B cell (primary cell): ENCODE measurements at regions not wholly inside any gene's neighbourhood (a gene's known extent, or its start where the extent isn't known, plus 50 kb on each side); places are given as distances from the start of the nearest gene placed in this dataset.

ENCODE experiments used
- ATAC-seq: fragments of 200-7000 bp; cut with Tn5 transposase; one replicate; pipeline ENCODE4 v1.10.0; 2021; ENCODE audit warnings: low read depth, mild to moderate bottlenecking, moderate number of reproducible peaks, moderate library complexity
- CTCF ChIA-PET: fragments of 350-600 bp; sonication (Branson Sonifier 250); formaldehyde crosslinking; loops from one replicate; lab custom pipeline; 2021; ENCODE audit warnings: antibody characterized with exemption, inconsistent platforms; lab: Charles Lee
- POLR2A ChIA-PET: fragments of 350-600 bp; sonication (Branson Sonifier 250); formaldehyde crosslinking; loops from one replicate; lab custom pipeline; 2021; ENCODE audit warnings: antibody characterized with exemption; lab: Charles Lee
- DNase-seq: peaks from one replicate; pipeline ENCODE4 v3.0.0; 2013
- H2AFZ ChIP-seq: 2 replicates; pipeline ENCODE4 v1.6.1; 2012; ENCODE audit warnings: mild to moderate bottlenecking, low read depth, low read length; ENCODE audit not compliant: insufficient read depth, poor library complexity, severe bottlenecking
- H3K27ac ChIP-seq, 2 donors: 1 replicate in 1 of 2; 2 replicates in 1 of 2; pipeline ENCODE4 v1.5.1; 2012 to 2013; ENCODE audit warnings: low read length in 2 of 2, mild to moderate bottlenecking in 2 of 2, moderate library complexity in 1 of 2
- H3K27me3 ChIP-seq, 4 experiments: fragments of 200-600 bp in 1 of 4; sonication (generic) in 1 of 4; replicated peaks in 1 of 4; 1 replicate in 2 of 4; 2 replicates in 2 of 4; pipeline versions ENCODE4 v1.6.1 to v1.7.0; 2013 to 2016; ENCODE audit warnings: low read length in 3 of 4, mild to moderate bottlenecking in 2 of 4, mixed read lengths in 1 of 4, moderate library complexity in 1 of 4; ENCODE audit not compliant: insufficient read depth in 4 of 4, control insufficient read depth in 3 of 4; ENCODE audit errors: control extremely low read depth in 1 of 4
- H3K36me3 ChIP-seq, 2 experiments: replicated peaks in 1 of 2; 1 replicate in 1 of 2; 2 replicates in 1 of 2; pipeline versions ENCODE4 v1.6.1 to v1.7.1; 2013; ENCODE audit warnings: low read length in 1 of 2; ENCODE audit not compliant: insufficient read depth in 2 of 2, control insufficient read depth in 1 of 2; ENCODE audit errors: control extremely low read depth in 1 of 2, extremely low read depth in 1 of 2
- H3K4me1 ChIP-seq, 2 donors: fragments of 200-600 bp in 1 of 2; sonication (generic) in 1 of 2; 1 replicate in 1 of 2; 2 replicates in 1 of 2; pipeline versions ENCODE4 v1.5.1 to v1.6.1; 2013 to 2017; ENCODE audit warnings: low read length in 2 of 2; ENCODE audit not compliant: control insufficient read depth in 2 of 2, insufficient read depth in 2 of 2
- H3K4me2 ChIP-seq: replicated peaks from 2 replicates; pipeline ENCODE3; 2012; ENCODE audit warnings: mild to moderate bottlenecking, low read depth, low read length; ENCODE audit not compliant: poor library complexity, severe bottlenecking
- H3K4me3 ChIP-seq, 5 experiments: fragments of 200-600 bp in 1 of 5; sonication (generic) in 1 of 5; 1 replicate in 3 of 5; 2 replicates in 2 of 5; pipeline versions ENCODE4 v1.5.1 to v1.7.0; 2011 to 2016; ENCODE audit warnings: low read length in 4 of 5, mild to moderate bottlenecking in 4 of 5, low read depth in 2 of 5, control low read depth in 1 of 5, moderate library complexity in 1 of 5; ENCODE audit not compliant: insufficient read depth in 1 of 5; ENCODE audit errors: control extremely low read depth in 1 of 5, extremely low read depth in 1 of 5
- H3K79me2 ChIP-seq: fragments of 200-600 bp; sonication (generic); one replicate; pipeline ENCODE4 v1.6.0; 2016; ENCODE audit warnings: low read length; ENCODE audit not compliant: control insufficient read depth, insufficient read depth
- H3K9ac ChIP-seq: fragments of 200-600 bp; sonication (generic); 2 replicates; pipeline ENCODE4 v1.6.1; 2017; ENCODE audit warnings: mild to moderate bottlenecking, low read length, moderate library complexity
- H3K9me3 ChIP-seq, 3 donors: one replicate each; pipeline versions ENCODE4 v1.6.1 to v1.7.1; 2013; ENCODE audit warnings: low read length in 2 of 3; ENCODE audit not compliant: control insufficient read depth in 2 of 3, insufficient read depth in 1 of 3; ENCODE audit errors: control extremely low read depth in 1 of 3
- H4K20me1 ChIP-seq: 2 replicates; pipeline ENCODE4 v1.6.0; 2012; ENCODE audit warnings: mild to moderate bottlenecking, low read length; ENCODE audit not compliant: insufficient read depth, control insufficient read depth, poor library complexity, severe bottlenecking
- H3K27ac Mint-ChIP-seq: one replicate; pipeline ENCODE4 v1.8.0; 2021; ENCODE audit warnings: mixed read lengths
- H3K27me3 Mint-ChIP-seq: one replicate; pipeline ENCODE4 v1.8.0; 2021; ENCODE audit warnings: mixed read lengths
- H3K4me1 Mint-ChIP-seq: one replicate; pipeline ENCODE4 v1.8.0; 2021; ENCODE audit warnings: mixed read lengths
- H3K4me3 Mint-ChIP-seq: one replicate; pipeline ENCODE4 v1.8.0; 2021; ENCODE audit warnings: mixed read lengths
- H3K9me3 Mint-ChIP-seq: one replicate; pipeline ENCODE4 v1.8.0; 2022; ENCODE audit warnings: mixed read lengths; ENCODE audit not compliant: insufficient read depth
- EZH2 ChIP-seq: IDR thresholded peaks from 2 replicates; pipeline ENCODE4 v1.6.1; 2012; ENCODE audit warnings: borderline replicate concordance, low read depth, mild to moderate bottlenecking, moderate library complexity, low read length; ENCODE audit not compliant: insufficient read depth, poor library complexity, severe bottlenecking
- WGBS: methylation state at CpG from one replicate; pipeline ENCODE4 v1.1.5; 2013; ENCODE audit warnings: missing lambda C conversion rate; ENCODE audit not compliant: insufficient coverage; 5-methylcytosine and 5-hydroxymethylcytosine counted together
- intact Hi-C: fragments of 100-400 bp; cut with micrococcal nuclease; formaldehyde crosslinking; loops from one replicate; pipeline ENCODE4 v1.10.0; 2022
- TF ChIP-seq, protein P1 (sequence below): fragments of 200-600 bp; IDR thresholded peaks from one replicate; pipeline ENCODE4 v1.8.0; 2022; ENCODE audit warnings: antibody characterized with exemption, mild to moderate bottlenecking

DNA sequence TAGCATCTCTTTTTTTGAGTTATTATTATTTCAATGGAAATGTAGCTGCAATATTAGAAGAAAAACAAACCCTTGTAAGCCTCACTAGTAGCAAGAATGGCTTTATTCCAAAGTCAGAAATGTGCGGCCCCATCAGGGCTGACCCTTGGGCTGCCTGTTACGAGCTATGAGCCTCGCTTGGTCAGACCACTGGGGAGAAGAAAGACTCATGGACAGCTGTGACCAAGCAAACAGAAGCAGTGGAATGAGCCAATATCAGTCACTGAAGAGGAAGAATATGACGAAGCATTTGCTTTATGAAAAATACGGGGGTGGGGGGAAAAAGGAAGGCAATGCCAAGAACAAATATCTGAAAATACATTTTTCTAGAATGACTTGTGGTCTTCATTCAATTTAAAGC lies 504.5 kb downstream of the LMO4 start:
- H3K27ac Mint-ChIP-seq: no peak overlapping the region
- POLR2A ChIA-PET: no interaction called here

DNA sequence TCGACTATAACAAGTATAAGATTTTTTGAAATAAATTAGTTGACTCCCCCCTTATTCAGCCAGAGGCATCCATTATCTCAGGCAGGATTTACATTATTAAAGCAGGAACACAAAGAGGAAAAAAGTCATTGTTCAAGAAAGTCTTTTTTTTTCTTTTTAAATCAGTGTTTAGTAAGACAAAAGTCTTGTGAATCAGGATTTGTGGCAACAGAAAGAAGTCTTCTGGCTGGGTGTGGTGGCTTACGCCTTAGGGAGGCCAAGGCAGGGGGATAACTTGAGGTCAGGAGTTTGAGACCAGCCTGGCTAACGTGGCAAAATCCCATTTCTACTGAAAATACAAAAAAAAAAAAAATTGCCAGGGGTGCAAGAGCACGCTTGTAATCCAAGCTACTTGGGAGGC lies 505.5 kb downstream of the LMO4 start:
- H3K27ac ChIP-seq: no peak overlapping the region
- no peak overlapping the region for H3K4me2 ChIP-seq
- CTCF ChIA-PET: no interaction called here
- H2AFZ ChIP-seq: no peak overlapping the region
- TF ChIP-seq, protein P1, sequence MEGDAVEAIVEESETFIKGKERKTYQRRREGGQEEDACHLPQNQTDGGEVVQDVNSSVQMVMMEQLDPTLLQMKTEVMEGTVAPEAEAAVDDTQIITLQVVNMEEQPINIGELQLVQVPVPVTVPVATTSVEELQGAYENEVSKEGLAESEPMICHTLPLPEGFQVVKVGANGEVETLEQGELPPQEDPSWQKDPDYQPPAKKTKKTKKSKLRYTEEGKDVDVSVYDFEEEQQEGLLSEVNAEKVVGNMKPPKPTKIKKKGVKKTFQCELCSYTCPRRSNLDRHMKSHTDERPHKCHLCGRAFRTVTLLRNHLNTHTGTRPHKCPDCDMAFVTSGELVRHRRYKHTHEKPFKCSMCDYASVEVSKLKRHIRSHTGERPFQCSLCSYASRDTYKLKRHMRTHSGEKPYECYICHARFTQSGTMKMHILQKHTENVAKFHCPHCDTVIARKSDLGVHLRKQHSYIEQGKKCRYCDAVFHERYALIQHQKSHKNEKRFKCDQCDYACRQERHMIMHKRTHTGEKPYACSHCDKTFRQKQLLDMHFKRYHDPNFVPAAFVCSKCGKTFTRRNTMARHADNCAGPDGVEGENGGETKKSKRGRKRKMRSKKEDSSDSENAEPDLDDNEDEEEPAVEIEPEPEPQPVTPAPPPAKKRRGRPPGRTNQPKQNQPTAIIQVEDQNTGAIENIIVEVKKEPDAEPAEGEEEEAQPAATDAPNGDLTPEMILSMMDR: no peak
- no peak for TF ChIP-seq EZH2
- H3K9ac ChIP-seq: no peak overlapping the region
- intact Hi-C loops: no loop called here
- H3K9me3 ChIP-seq: no peaks in the 10 kb centered on the region
- Mint-ChIP-seq H3K27me3 (no peaks in the 10 kb centered on the region), H3K4me1 (peaks cover 32% of the 10 kb centered on the region), H3K27ac (no peak overlapping the region), H3K9me3 (no peaks in the 10 kb centered on the region), H3K4me3 (no peak overlapping the region)
- H3K36me3 ChIP-seq: no peaks in the 10 kb centered on the region
- no peaks in the 10 kb centered on the region for H3K27me3 ChIP-seq
- ATAC-seq (no peak), DNase-seq (no peak)
- no peaks in the 10 kb centered on the region for H3K79me2 ChIP-seq
- no peak overlapping the region for H3K4me3 ChIP-seq
- peaks cover 6 to 19% of the 10 kb centered on the region in 2 donors for H3K4me1 ChIP-seq
- WGBS: no CpG with 5 or more reads among the region's 4 CpGs
- POLR2A ChIA-PET: no interaction called here
- no peaks in the 10 kb centered on the region for H4K20me1 ChIP-seq

More for the DNA sequence above, 504.5 kb downstream of the LMO4 start:
- no peak overlapping the region for H3K9ac ChIP-seq
- no peak overlapping the region for H3K4me2 ChIP-seq
- peaks cover 6 to 19% of the 10 kb centered on the region in 2 donors for H3K4me1 ChIP-seq
- H3K4me3 ChIP-seq: no peak overlapping the region
- H2AFZ ChIP-seq: no peak overlapping the region
- ATAC-seq: no peak
- H4K20me1 ChIP-seq: no peaks in the 10 kb centered on the region
- WGBS: 100% methylated on average over 3 of the region's 5 CpGs
- H3K4me3 Mint-ChIP-seq: no peak overlapping the region
- intact Hi-C loops: no loop called here
- H3K36me3 ChIP-seq: no peaks in the 10 kb centered on the region
- no peak for DNase-seq
- H3K79me2 ChIP-seq: no peaks in the 10 kb centered on the region
- no peak for TF ChIP-seq EZH2
- TF ChIP-seq, protein P1: no peak
- H3K27me3 ChIP-seq: no peaks in the 10 kb centered on the region
- no peaks in the 10 kb centered on the region for H3K27me3 Mint-ChIP-seq
- no peaks in the 10 kb centered on the region for H3K9me3 ChIP-seq
- no peaks in the 10 kb centered on the region for H3K9me3 Mint-ChIP-seq
- CTCF ChIA-PET: no interaction called here
- peaks cover 36% of the 10 kb centered on the region for H3K4me1 Mint-ChIP-seq
- no peak overlapping the region for H3K27ac ChIP-seq
